ENCODE measurements at regions not wholly inside any gene's neighbourhood (a gene's known extent, or its start where the extent isn't known, plus 50 kb on each side); places are given as distances from the start of the nearest gene placed in this dataset.

DNA sequence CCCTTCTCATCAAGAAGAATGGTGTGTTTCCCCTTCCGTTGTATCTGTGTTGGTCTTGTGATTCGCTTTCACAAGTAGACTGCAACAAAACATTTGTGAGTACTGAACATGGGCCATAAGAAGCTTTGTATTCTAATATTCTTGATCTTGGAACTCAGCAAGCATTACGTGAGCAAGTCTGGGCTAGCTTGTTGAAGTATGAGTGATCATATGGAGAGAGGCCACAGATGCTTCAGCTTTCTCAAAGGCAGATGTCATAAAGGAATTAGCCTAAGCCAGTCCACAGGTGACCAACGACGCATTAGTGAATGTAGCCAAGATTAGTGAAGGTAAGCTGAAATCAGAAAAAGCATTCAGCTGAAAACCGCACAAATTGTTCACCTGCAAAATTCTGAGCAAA, 609.6 kb upstream of the NEGR1 start:
- TF ChIP-seq EZH2 (IDR thresholded peaks at IDR 0.05; ENCODE audit: borderline replicate concordance, insufficient read depth, low read length, poor library complexity, severe bottlenecking) (no peak), EP300 (conservative IDR thresholded peaks at IDR 0.05; ENCODE audit: poor library complexity, severe bottlenecking) (no peak)
- TF ChIP-seq, protein P1, sequence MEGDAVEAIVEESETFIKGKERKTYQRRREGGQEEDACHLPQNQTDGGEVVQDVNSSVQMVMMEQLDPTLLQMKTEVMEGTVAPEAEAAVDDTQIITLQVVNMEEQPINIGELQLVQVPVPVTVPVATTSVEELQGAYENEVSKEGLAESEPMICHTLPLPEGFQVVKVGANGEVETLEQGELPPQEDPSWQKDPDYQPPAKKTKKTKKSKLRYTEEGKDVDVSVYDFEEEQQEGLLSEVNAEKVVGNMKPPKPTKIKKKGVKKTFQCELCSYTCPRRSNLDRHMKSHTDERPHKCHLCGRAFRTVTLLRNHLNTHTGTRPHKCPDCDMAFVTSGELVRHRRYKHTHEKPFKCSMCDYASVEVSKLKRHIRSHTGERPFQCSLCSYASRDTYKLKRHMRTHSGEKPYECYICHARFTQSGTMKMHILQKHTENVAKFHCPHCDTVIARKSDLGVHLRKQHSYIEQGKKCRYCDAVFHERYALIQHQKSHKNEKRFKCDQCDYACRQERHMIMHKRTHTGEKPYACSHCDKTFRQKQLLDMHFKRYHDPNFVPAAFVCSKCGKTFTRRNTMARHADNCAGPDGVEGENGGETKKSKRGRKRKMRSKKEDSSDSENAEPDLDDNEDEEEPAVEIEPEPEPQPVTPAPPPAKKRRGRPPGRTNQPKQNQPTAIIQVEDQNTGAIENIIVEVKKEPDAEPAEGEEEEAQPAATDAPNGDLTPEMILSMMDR (IDR thresholded peaks at IDR 0.05; ENCODE audit: poor library complexity, severe bottlenecking): no peak
